Activated CD4-positive, alpha-beta T cell treated with anti-CD3 and anti-CD28 coated beads, Interleukin-2, amount 50 U/mL, for 16 hours (primary cell): ENCODE measurements at regions not wholly inside any gene's neighbourhood (a gene's known extent, or its start where the extent isn't known, plus 50 kb on each side); places are given as distances from the start of the nearest gene placed in this dataset.

ENCODE experiments used
- DNase-seq: peaks from one replicate; pipeline ENCODE4 v3.0.0-alpha.2; 2020

DNA sequence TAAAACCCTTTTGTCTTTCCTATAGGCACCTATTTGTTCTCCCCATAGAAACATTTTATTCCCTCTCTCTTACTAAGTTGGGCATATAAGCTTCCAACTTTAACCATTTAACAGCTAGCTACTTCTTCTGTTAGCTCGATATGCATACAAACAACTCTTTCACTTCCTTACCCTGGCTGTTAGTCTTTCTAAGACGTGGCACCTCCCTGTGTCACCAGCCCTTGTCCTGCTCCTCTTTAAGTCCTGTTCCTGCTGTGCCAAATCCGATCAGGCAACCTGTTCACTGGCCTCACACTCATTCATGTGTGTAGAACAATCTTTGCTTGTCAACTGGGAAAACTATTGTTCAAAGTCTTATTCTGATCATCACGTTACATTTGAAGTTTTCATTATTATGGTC is 1376.1 kb upstream of the TENM4 start:
- DNase-seq, result no peak

DNA sequence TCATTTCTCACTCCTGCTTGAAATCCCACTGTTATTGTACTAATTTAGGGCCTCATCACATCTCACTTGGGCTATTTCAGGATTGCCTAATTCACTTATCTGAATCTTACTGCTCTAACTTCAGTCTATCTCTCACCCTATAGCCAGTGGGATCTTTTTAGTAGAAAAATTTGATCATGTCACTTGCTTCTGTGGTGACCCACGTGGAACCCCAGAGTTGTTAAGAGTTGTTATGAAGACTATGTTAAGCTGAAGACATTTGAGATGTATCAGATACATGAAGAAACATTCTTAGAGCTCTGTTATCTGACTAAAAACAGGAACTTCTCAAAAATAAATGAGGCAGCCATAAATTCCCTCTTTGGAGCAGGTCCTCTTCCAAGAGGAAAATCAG is 1375.6 kb upstream of the TENM4 start:
- DNase-seq, result no peak

DNA sequence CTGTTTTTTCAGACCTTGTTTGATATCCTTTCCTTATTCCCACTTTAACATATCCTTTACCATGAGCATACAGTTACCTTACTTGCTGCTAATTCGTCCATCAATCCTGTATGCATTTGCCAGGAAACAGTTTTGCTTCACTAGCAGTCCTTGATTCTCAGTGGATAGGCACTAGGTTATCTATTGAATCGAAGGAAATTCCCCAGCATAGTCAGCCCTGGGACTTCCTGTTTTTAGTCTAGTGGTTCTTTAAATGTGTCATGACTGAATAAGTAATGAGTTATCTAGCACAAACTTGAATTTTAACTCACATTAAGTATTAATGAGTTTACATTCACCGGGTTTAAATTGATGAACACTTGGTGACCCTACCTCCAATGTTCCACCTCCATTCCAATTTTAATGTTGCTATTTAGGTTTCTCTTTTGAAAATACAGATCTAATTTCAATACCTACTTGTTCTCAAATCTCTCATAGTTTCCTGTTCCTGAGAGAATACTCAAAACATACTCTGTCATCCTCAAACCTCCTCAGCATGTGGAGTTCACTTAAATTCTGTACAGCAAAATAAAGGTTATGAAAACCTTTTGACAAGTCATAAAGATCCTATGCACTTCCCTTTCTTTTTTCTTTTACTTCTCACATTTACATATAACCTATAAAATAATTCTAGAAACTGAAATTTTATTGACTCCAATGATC is 1375.1 kb upstream of the TENM4 start:
- DNase-seq, result peak; percentile 31

DNA sequence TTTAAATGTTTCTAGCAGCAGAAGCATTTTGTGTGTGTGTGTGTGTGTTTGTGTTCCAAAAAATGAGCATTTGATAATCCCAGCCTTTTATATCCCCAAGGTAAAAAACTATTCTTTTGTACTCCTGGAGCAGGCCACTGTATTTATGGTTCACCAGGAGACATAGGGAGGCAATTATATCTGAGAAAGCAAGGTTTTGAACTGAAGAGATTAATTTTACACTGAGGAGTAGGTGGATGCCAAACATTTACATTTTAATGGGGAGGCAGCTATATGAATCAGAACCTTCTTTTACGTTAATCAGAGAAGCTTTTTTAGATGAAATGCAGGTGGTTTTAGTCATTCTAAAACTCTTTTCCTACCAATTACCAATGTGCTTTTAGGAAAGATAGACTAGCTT is 1374.0 kb upstream of the TENM4 start:
- no peak for DNase-seq

DNA sequence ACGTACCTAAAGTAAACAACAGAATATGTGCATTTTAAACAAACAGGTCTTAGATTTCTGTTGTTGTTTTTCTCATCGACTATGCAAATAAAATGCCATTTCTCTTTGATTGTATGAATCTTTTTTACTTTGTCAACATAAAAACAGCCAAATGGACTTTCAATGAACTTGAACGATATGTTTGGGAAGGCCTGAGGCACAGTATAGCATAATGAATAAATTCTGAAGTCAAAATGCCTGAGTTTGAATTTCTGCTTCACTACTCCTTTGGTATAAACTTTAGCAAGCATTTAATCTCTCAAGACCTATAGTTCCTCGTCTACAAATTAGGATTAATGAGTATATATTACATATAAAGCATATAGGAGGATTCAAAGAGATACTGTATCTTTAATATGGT is 1369.9 kb upstream of the TENM4 start:
- DNase-seq, result no peak

DNA sequence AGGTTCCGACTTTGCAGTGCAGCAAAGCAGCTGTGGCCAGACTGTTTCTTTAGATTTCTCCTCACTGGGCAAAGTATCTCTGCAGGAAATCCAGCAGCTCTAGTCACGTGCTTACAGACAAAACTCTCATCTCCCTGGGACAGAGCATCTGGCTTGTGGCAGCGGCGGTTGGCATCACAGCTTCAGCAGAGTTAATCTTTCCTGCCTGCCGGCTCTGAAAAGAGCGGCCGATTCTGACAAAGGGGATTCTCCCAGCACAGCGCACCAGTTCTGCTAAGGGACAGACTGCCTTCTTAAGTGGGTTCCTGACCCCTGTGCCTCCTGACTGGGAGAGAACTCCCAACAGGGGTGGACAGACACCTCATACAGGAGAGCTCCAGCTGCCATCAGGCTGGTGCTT is 1357.3 kb upstream of the TENM4 start:
- no peak for DNase-seq

DNA sequence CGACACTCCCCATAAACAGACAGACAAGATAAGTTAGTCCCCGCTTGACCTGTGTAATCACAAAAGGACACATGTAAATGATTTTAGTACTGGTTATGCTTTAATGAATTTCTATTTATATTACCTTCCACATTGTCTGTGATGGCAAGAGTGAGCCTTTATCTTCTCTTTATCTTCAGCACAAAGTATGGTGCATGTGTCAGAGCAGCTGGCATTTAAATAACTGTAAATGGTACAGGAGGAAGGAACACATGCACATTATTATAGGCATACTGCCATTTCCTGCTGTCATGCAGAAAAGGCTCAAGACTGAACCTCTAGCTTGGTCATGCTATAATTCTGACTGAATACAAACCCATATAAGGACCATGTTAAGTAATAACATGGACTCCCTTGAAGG is 1342.7 kb upstream of the TENM4 start:
- DNase-seq, result no peak

DNA sequence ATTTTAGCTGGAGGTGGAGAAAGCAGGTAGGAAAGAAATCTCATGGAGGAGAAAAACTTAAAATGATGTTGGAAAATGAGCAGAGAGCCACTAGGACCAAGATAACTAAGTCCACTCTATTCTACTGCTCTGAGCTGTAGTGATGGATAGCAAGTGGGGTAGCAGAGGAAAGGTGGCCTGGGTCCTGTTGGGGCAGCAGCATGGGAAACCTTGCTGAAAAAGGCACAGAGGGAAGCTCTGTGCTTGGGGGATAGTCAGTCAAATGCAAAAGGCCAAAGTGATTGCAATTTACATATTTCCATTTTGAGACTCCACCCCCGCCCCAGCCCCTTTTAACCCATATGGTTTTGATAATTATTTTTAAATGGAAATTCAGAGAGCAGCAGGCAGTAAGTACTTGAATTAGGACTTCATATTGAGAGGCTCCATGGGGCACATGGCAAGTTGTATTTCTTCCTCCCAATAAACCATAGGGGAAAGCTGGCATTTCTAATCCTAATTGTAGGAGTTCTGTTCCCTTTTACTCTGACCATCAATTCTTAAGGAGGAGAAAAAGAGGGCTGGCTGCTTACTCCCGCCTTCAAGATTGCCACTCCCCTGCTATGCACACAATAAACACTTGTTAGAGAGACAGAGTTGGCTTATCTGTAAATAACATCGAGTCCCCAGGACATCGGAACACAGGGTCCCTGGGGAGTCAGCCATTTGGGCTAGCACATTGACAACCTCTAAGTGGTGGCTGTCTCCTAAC is 1341.5 kb upstream of the TENM4 start:
- DNase-seq, result no peak

DNA sequence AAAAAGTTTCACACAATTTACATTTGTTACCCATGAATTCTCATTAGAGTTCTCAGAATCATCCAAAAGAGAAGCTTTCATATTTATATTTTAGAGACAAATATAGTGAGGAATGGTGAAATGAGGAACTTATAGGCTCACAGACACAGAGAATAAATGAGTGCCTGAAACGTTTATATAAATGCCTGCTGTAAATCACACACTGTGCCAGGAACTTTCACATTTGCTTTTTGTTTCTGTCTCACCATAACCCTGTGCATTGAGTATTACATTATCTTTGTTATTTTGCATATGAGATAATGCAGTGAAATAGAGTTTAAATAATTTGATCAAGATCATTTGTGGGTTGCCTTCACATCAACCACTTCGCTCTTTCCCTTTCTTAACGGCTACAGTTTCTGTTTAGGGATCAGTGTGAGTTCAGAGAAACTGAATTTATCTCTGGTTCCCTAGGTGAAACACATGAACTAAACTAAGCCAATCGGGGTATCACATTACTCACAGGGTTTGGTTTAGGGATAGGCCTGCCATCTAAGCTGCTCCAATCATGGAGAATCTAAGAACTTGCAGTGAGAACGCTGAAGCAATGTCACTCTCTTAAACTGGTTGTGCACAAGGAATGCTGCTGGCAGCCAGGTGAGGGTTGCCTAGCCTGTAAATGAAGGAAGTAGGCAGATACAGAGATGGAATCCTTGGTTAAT is 1339.2 kb upstream of the TENM4 start:
- no peak for DNase-seq

DNA sequence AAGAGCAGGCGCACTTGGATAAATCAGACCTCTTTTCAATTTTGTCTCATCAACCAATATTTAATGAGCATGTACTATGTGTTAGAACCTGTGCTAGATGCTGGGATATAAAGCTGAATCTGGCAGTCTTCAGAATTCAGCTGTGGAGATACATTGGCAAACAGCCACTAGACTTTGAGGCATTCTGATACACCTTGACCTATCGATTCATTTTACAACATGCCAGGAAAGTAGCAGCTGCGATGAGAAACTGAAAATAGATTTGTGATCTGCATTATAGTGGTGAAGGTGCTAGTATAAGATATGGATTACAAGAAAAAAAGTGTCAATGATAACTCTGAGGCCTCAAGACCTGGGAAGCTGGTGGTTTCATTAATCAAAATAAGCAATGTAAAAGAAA is 1338.1 kb upstream of the TENM4 start:
- DNase-seq, result no peak

DNA sequence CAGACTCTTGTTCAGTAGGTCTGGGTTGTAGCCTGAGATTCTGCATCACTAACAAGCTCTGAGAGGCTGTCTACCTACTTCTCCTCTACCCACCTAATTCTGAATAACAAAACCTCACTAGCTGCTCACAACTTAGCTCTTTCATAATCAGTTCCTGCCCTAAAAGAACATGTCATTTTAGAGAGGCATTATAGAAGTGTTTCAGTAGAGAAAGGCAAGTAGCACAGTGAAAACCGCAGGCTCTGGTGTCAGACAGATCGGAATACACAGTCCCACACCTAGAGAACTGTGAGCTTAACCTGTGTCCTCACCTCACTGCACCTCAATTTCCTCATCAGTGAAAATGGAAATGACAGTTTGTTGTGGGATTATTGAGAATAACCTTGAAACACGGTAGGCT is 1337.6 kb upstream of the TENM4 start:
- no peak for DNase-seq

DNA sequence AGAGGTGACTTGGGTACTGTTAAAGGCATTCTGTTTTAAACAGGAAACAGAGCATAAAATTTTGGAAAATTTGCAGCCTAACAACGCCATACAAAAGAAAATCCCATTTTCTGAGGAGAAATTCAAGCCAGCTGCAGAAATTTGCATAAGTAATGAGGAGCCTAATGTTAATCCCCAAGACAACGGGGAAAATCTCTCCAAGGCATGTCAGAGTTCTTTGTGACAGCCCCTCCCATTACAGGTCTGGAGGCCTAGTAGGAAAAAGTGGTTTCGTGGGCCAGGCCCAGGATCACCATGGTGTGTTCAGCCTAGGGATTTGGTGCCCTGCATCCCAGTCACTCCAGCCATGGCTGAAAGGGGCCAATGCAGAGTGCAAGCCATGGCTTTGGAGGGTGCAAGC is 1333.1 kb upstream of the TENM4 start:
- DNase-seq, result no peak

DNA sequence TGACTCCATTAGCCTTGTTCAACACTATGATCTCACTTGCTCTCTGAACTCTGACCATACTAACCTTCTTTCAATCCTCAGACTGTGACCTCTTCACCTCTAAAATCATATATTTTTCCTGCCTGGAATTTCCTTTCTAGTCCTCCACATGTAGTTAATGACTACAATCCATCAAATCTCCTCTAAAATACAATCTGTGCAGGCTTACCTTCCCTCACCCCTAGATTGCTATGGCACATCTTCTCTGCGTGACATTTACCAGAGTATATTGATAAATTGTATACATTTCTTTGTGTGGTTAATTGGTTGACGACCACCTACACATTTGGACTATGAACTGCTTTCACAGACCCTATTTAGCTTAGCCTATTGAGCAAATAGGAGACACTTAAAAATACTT is 1330.2 kb upstream of the TENM4 start:
- no peak for DNase-seq

DNA sequence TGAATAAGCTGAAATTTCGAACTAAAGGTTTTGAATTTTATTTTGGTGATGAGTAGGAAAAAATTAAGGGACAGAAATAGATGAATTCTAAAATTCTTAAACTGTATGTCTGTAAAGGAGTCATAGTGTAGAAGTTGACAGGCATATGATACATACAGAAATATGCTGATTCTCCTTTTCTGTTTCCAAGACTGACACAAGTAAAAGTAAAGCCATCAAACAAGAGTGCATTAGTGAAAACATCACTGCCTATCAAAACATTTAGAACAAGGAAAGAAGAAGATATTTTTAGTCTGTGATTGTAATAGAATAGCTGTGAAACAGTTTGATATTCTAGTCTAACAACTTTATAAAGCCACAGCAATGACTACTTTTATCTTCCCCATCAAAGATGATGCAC is 1318.0 kb upstream of the TENM4 start:
- no peak for DNase-seq

DNA sequence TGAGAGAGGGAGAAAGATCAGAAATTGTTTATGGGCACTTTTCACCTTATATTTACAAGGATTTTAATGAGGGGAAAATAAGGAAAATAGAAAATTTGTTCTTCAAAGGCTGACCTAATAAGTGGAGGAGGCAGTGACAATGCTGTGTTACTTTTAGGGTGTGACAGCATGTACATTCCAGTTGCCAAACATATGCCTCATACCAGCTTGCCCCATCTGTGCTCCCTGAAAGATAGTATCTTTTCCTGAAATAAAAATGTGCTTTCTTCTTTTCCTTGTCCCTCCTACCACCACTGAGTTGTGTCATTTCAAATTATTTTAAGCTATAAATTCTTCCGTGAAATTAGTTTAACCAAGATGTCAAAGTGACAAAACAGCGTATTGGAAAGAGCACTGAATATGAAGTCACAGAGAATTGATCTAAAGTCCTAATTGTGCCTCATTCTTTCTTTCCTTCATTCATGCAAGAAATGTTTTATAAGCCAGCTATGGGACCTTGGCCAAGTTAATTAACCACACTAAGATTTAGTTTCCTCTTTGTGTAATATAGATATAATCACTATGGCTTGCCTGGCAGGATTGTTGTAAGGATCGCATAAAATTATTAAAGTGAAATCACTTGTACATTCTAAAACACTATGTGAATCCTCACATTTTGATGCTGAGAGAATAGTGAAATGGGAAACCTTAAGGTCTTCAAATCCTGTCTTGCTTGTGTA is 1307.5 kb upstream of the TENM4 start:
- DNase-seq, result no peak

DNA sequence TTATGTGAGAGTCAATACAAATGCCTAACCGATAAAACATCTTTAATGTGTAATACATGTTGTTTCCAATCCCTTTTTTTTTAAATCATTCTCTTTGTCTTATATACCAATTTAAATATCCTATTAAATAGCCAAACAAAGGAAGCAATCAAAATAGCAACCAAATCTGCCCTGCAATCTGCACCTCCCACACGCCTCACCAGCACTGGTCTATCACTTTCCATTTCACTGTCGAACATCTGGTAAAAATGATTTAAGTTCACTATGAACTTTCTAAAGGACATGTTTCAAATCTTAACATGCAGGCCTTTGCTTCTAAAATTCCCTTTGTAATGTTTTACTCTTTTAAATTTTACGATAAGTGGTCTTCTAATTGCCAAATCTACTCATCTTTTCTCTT is 1305.5 kb upstream of the TENM4 start:
- no peak for DNase-seq

DNA sequence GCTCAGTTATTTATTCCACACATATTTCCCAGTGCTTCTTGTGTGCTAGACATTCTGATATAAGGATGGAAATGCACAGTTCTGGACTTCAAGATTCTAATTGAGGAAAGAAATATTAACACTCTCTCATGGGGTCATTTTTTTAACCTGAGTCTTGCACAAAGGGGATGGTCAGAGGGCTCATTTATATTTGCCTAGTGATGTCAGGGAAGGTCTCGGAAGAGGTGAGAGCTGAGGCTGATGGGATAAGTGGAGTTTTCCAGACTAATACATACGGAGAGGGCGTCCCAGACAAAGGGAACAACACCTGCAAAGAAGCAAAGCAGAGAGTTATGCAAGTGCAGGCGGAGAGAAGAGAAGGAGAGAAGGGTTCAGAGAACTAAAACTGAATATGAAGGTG is 1304.6 kb upstream of the TENM4 start:
- DNase-seq, result no peak

DNA sequence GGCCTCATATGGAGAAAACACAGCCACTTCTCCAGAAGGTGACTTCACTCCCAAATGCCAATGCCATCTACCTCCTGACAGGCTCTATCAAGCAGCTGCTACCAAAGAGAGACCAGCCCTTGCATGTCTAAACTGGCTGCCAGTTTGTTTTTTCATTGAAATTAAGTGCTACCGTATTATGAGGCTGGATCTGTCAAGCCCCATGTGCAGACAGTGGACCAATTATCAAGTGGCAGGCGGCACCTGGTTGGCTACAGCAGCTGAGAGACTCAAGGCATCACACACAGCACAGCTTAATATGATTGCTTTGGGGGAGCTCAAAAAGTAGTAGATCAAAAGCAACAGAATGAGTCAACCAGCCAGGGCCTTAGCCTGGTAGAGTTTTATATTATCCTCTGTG is 1293.0 kb upstream of the TENM4 start:
- DNase-seq, result no peak

DNA sequence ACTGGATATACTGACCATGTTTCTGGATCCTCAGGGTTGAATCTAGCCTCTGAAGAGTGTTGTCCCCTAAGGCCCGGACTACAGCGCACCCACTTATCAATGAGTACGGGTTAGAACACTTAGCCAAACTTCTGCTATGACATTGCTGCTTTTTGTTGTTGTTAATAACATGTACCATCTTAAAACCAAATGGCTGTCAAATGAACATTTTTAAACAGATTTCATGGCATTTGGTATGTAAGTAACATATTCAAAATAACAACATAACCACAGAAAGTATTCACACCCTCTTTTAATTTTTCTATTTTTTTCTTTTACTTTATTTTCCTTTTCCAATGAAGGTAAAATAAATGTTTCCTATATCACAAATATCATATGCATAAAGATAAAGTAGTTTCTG is 1292.5 kb upstream of the TENM4 start:
- DNase-seq, result no peak

DNA sequence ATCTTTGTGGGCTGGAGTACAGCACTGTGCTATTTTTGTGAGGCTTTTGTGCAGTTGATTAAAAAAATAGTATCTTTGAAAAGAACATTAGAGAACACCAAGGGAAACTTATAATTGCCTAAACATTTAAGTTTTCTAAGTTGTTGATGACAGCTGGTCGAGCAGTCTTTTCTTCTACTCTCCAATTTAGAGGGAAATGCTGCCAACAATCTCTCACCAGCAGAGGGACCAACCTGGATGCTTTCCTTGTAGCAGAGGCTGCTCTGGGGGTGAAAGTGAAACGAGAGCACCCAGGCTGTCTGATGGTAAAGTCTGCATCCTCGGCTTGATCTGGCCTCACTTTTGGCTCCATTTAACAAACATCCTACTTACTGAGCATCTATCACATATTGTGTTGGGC is 1286.5 kb upstream of the TENM4 start:
- DNase-seq, result no peak

DNA sequence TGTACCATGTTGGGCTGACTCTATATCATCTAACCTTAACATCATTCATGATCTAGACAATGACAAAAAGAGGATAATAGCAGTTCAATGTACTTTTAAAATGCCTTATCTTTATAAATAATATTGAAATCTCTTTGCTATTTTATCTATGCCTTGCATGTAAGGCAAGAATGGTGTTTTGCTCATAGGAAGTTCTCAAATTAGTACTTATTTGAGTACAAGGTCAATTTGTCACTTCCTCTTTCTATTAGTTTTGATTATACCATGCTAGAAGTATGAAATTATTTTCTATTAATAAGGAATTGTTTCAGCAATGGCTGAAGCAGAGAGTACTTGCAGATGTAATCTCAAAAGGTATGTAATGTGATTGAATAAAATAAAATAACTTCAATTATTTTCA is 1285.4 kb upstream of the TENM4 start:
- DNase-seq, result no peak

DNA sequence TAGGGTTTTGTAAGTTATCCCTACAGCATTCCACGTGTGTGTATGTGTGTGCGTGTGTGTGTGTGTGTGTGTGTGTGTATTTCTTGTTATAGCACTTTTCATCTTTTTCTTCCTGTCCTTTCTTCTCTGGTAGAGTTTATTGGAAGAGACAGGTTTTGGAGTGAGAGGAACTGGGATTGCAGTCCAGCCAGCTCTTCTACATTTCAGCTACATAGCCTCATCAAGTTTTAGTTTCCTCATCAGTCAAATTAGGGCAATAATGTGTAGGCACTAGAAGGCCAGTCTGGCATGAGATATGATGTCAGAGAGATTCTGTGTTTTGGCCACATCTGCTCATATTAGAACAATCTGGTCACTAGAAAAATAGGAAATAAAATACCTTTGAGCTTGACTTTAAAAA is 1283.5 kb upstream of the TENM4 start:
- DNase-seq, result no peak

DNA sequence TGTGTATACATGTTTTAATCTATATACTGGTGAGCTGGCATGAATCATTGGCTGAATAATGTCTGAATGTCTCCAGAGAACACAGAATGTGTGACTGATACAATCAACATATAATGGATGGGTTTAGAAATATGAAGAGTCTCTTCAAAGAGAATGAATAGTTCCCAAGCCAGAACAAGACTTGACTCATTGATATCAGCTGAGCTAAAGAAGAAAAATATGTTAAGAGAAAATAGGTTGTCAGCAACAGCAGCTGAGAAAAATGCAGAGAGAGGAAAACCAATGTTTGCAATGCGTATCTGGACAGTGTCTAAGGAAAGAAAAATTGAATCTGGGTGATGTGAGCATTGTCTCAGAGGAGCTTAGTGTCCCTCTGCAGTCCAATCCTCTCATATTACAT is 1281.8 kb upstream of the TENM4 start:
- DNase-seq, result no peak

DNA sequence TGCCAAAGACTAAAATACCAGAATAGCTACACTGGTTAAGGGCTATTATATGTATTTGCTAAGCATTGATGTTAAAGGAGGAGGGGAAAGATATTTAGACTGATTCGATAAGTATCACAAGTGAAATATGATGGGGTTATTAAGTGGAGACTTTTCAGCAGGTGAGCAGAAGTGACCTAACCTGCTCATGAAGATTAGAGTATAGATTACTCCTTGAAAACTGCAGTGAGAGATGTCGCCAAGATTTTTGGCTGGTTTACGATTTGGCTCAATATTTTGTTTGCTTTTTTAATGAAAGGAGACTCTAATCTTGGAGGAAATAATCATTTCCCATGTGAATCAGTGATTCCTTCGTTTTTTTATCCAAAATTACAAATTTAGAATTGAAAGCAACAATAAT is 1279.5 kb upstream of the TENM4 start:
- no peak for DNase-seq
